ENCODE measurements at regions not wholly inside any gene's neighbourhood (a gene's known extent, or its start where the extent isn't known, plus 50 kb on each side); places are given as distances from the start of the nearest gene placed in this dataset.
"Not testable (repeated sequence)": the region's sequence is repeated elsewhere in the genome, so short reads cannot be mapped to it uniquely, and the experiment has no call there.

GRCh38 chr3:109863701-109864100, 526.4 kb upstream of the DPPA4 start:
- no peak overlapping the region for H3K4me3 Mint-ChIP-seq
- ChIA-PET CTCF (no interaction called here), POLR2A (no interaction called here)
- DNase-seq, result no peak
- no peaks in the 10 kb centered on the region for H3K4me1 Mint-ChIP-seq
- H3K36me3 Mint-ChIP-seq (ENCODE audit: low read depth), result no peaks in the 10 kb centered on the region
- H3K9me3 Mint-ChIP-seq, result peaks cover 7% of the 10 kb centered on the region
- no peak overlapping the region for H3K27ac Mint-ChIP-seq
- H3K27me3 Mint-ChIP-seq, result no peaks in the 10 kb centered on the region

- peaks cover 7% of the 10 kb centered on the region for H3K9me3 Mint-ChIP-seq
- H3K36me3 Mint-ChIP-seq (ENCODE audit: low read depth), result no peaks in the 10 kb centered on the region
- CTCF ChIA-PET, result no interaction called here
- no peak overlapping the region for H3K27ac Mint-ChIP-seq
- H3K27me3 Mint-ChIP-seq, result no peaks in the 10 kb centered on the region
- no peak overlapping the region for H3K4me3 Mint-ChIP-seq
- POLR2A ChIA-PET, result no interaction called here
- H3K4me1 Mint-ChIP-seq, result no peaks in the 10 kb centered on the region
- DNase-seq, result no peak
Measured at GRCh38 chr3:109864452-109864851, 527.1 kb upstream of the DPPA4 start.

- ChIA-PET POLR2A (no interaction called here), CTCF (no interaction called here)
- H3K4me1 Mint-ChIP-seq, result no peaks in the 10 kb centered on the region
- H3K27me3 Mint-ChIP-seq, result no peaks in the 10 kb centered on the region
- no peak for DNase-seq
- H3K27ac Mint-ChIP-seq, result no peak overlapping the region
- H3K4me3 Mint-ChIP-seq, result no peak overlapping the region
- H3K36me3 Mint-ChIP-seq (ENCODE audit: low read depth), result no peaks in the 10 kb centered on the region
- peaks cover 3% of the 10 kb centered on the region for H3K9me3 Mint-ChIP-seq
Measured at GRCh38 chr3:109869586-109869985, 532.2 kb upstream of the DPPA4 start.

- Mint-ChIP-seq H3K27me3 (no peaks in the 10 kb centered on the region), H3K4me1 (no peaks in the 10 kb centered on the region), H3K27ac (no peak overlapping the region), H3K36me3 (ENCODE audit: low read depth) (no peaks in the 10 kb centered on the region), H3K4me3 (no peak overlapping the region), H3K9me3 (peaks cover 6% of the 10 kb centered on the region)
- no peak for DNase-seq
- CTCF ChIA-PET, result no interaction called here
- POLR2A ChIA-PET, result no interaction called here
Measured at GRCh38 chr3:109874896-109875708, 537.8 kb upstream of the DPPA4 start.

GRCh38 chr3:109877616-109878015, 540.3 kb upstream of the DPPA4 start:
- H3K27me3 Mint-ChIP-seq; H3K4me3 Mint-ChIP-seq; H3K36me3 Mint-ChIP-seq (ENCODE audit: low read depth); H3K27ac Mint-ChIP-seq; POLR2A ChIA-PET; CTCF ChIA-PET; H3K9me3 Mint-ChIP-seq; DNase-seq; H3K4me1 Mint-ChIP-seq: not testable (repeated sequence)

- Mint-ChIP-seq H3K27me3 (no peaks in the 10 kb centered on the region), H3K4me3 (no peak overlapping the region), H3K36me3 (ENCODE audit: low read depth) (no peaks in the 10 kb centered on the region), H3K9me3 (peaks cover 9% of the 10 kb centered on the region), H3K4me1 (no peaks in the 10 kb centered on the region), H3K27ac (no peak overlapping the region)
- no peak for DNase-seq
- POLR2A ChIA-PET, result no interaction called here
- CTCF ChIA-PET, result no interaction called here
Measured at GRCh38 chr3:109882144-109882543, 544.8 kb upstream of the DPPA4 start.

GRCh38 chr3:109887293-109887692, 549.9 kb upstream of the DPPA4 start:
- no peak overlapping the region for H3K4me3 Mint-ChIP-seq

GRCh38 chr3:109888026-109888425, 550.7 kb upstream of the DPPA4 start:
- Mint-ChIP-seq H3K27me3 (no peaks in the 10 kb centered on the region), H3K4me1 (no peaks in the 10 kb centered on the region), H3K27ac (no peak overlapping the region), H3K9me3 (peaks cover 6% of the 10 kb centered on the region), H3K4me3 (no peak overlapping the region), H3K36me3 (ENCODE audit: low read depth) (no peaks in the 10 kb centered on the region)
- ChIA-PET POLR2A (no interaction called here), CTCF (no interaction called here)
- no peak for DNase-seq

More at GRCh38 chr3:109887293-109887692, 549.9 kb upstream of the DPPA4 start:
- no peak overlapping the region for H3K27ac Mint-ChIP-seq
- DNase-seq, result no peak
- ChIA-PET CTCF (no interaction called here), POLR2A (no interaction called here)
- no peaks in the 10 kb centered on the region for H3K4me1 Mint-ChIP-seq
- H3K9me3 Mint-ChIP-seq, result peaks cover 6% of the 10 kb centered on the region
- H3K36me3 Mint-ChIP-seq (ENCODE audit: low read depth), result no peaks in the 10 kb centered on the region
- no peaks in the 10 kb centered on the region for H3K27me3 Mint-ChIP-seq

- H3K27me3 Mint-ChIP-seq, result no peaks in the 10 kb centered on the region
- H3K36me3 Mint-ChIP-seq (ENCODE audit: low read depth), result no peaks in the 10 kb centered on the region
- H3K27ac Mint-ChIP-seq, result no peak overlapping the region
- POLR2A ChIA-PET, result no interaction called here
- DNase-seq, result no peak
- H3K4me1 Mint-ChIP-seq, result peaks cover 8% of the 10 kb centered on the region
- CTCF ChIA-PET, result no interaction called here
- peaks cover 5% of the 10 kb centered on the region for H3K9me3 Mint-ChIP-seq
- H3K4me3 Mint-ChIP-seq, result no peak overlapping the region
Measured at GRCh38 chr3:109897734-109898133, 560.4 kb upstream of the DPPA4 start.

GRCh38 chr3:109899925-109900324, 562.6 kb upstream of the DPPA4 start:
- Mint-ChIP-seq H3K27ac (no peak overlapping the region), H3K4me1 (peaks cover 8% of the 10 kb centered on the region), H3K36me3 (ENCODE audit: low read depth) (no peaks in the 10 kb centered on the region), H3K9me3 (peaks cover 10% of the 10 kb centered on the region), H3K4me3 (no peak overlapping the region), H3K27me3 (no peaks in the 10 kb centered on the region)
- POLR2A ChIA-PET, result no interaction called here
- CTCF ChIA-PET, result no interaction called here
- no peak for DNase-seq

GRCh38 chr3:109900783-109901182, 563.4 kb upstream of the DPPA4 start:
- no peaks in the 10 kb centered on the region for H3K36me3 Mint-ChIP-seq (ENCODE audit: low read depth)
- peaks cover 8% of the 10 kb centered on the region for H3K4me1 Mint-ChIP-seq
- no peak overlapping the region for H3K4me3 Mint-ChIP-seq
- peaks cover 10% of the 10 kb centered on the region for H3K9me3 Mint-ChIP-seq
- no peak for DNase-seq
- POLR2A ChIA-PET, result no interaction called here
- H3K27ac Mint-ChIP-seq, result no peak overlapping the region
- CTCF ChIA-PET, result no interaction called here
- no peaks in the 10 kb centered on the region for H3K27me3 Mint-ChIP-seq

- CTCF ChIA-PET, result no interaction called here
- no peak for DNase-seq
- peaks cover 8% of the 10 kb centered on the region for H3K4me1 Mint-ChIP-seq
- H3K9me3 Mint-ChIP-seq, result peaks cover 13% of the 10 kb centered on the region
- POLR2A ChIA-PET, result no interaction called here
- no peak overlapping the region for H3K27ac Mint-ChIP-seq
- no peaks in the 10 kb centered on the region for H3K27me3 Mint-ChIP-seq
- H3K4me3 Mint-ChIP-seq, result no peak overlapping the region
- no peaks in the 10 kb centered on the region for H3K36me3 Mint-ChIP-seq (ENCODE audit: low read depth)
Measured at GRCh38 chr3:109902549-109902948, 565.2 kb upstream of the DPPA4 start.

- no peak overlapping the region for H3K4me3 Mint-ChIP-seq
- peaks cover 8% of the 10 kb centered on the region for H3K4me1 Mint-ChIP-seq
- DNase-seq, result no peak
- CTCF ChIA-PET, result no interaction called here
- H3K9me3 Mint-ChIP-seq, result peaks cover 8% of the 10 kb centered on the region
- POLR2A ChIA-PET, result no interaction called here
- H3K27ac Mint-ChIP-seq, result no peak overlapping the region
- H3K36me3 Mint-ChIP-seq (ENCODE audit: low read depth), result no peaks in the 10 kb centered on the region
- no peaks in the 10 kb centered on the region for H3K27me3 Mint-ChIP-seq
Measured at GRCh38 chr3:109903100-109903499, 565.8 kb upstream of the DPPA4 start.

GRCh38 chr3:109910772-109911171, 573.4 kb upstream of the DPPA4 start:
- DNase-seq, result no peak
- no peaks in the 10 kb centered on the region for H3K4me1 Mint-ChIP-seq
- H3K4me3 Mint-ChIP-seq, result no peak overlapping the region
- H3K27ac Mint-ChIP-seq, result no peak overlapping the region
- peaks cover 6% of the 10 kb centered on the region for H3K9me3 Mint-ChIP-seq
- no peaks in the 10 kb centered on the region for H3K36me3 Mint-ChIP-seq (ENCODE audit: low read depth)
- ChIA-PET POLR2A (no interaction called here), CTCF (no interaction called here)
- H3K27me3 Mint-ChIP-seq, result no peaks in the 10 kb centered on the region

Measured in activated CD4-positive, alpha-beta memory T cell treated with anti-CD3 and anti-CD28 coated beads, Interleukin-2, amount 10 ng/mL, durations not matched to agents 7 days and 5 days (primary cell).